MM.1S (cell line): ENCODE measurements at regions not wholly inside any gene's neighbourhood (a gene's known extent, or its start where the extent isn't known, plus 50 kb on each side); places are given as distances from the start of the nearest gene placed in this dataset.

Experiments used
- DNase-seq: peaks from one replicate; pipeline ENCODE4 v3.0.0-alpha.2; 2015
- H2AFZ ChIP-seq: fragments of 300-600 bp; sonication (generic); 2 replicates; pipeline ENCODE4 v1.6.0; 2016; ENCODE audit warnings: antibody characterized with exemption, low read length
- H3F3A ChIP-seq: fragments of 300-600 bp; sonication (generic); 2 replicates; pipeline ENCODE4 v1.6.1; 2016; ENCODE audit warnings: mild to moderate bottlenecking, antibody characterized with exemption, low read length, moderate library complexity, mixed read lengths; ENCODE audit not compliant: insufficient read depth
- H3K27ac ChIP-seq: fragments of 300-600 bp; sonication (generic); 2 replicates; pipeline ENCODE4 v1.5.1; 2016; ENCODE audit warnings: mild to moderate bottlenecking, low read length
- H3K27me3 ChIP-seq: fragments of 300-600 bp; sonication (generic); replicated peaks from 2 replicates; pipeline ENCODE4 v1.6.0; 2016; ENCODE audit warnings: low read length; ENCODE audit not compliant: insufficient read depth
- H3K36me3 ChIP-seq: fragments of 300-600 bp; sonication (generic); replicated peaks from 2 replicates; pipeline ENCODE4 v1.6.1; 2016; ENCODE audit warnings: mild to moderate bottlenecking, low read length, mixed read lengths; ENCODE audit not compliant: insufficient read depth
- H3K4me1 ChIP-seq: fragments of 300-600 bp; sonication (generic); 2 replicates; pipeline ENCODE4 v1.6.1; 2016; ENCODE audit warnings: low read length, mixed read lengths
- H3K4me2 ChIP-seq: fragments of 300-600 bp; sonication (generic); 2 replicates; pipeline ENCODE4 v1.6.0; 2016; ENCODE audit warnings: low read depth, low read length
- H3K4me3 ChIP-seq: fragments of 300-600 bp; sonication (generic); 2 replicates; pipeline ENCODE4 v1.5.1; 2016; ENCODE audit warnings: low read length, mixed read lengths
- H3K79me2 ChIP-seq: fragments of 300-600 bp; sonication (generic); 2 replicates; pipeline ENCODE4 v1.6.1; 2016; ENCODE audit warnings: mixed run types, low read length, mixed read lengths
- H3K9ac ChIP-seq: fragments of 300-600 bp; sonication (generic); 2 replicates; pipeline ENCODE4 v1.6.1; 2016; ENCODE audit warnings: low read length, mixed read lengths
- H3K9me2 ChIP-seq: fragments of 300-600 bp; sonication (generic); replicated peaks from 2 replicates; pipeline ENCODE4 v1.6.1; 2016; ENCODE audit warnings: mild to moderate bottlenecking, low read length, mixed read lengths; ENCODE audit not compliant: insufficient read depth
- H3K9me3 ChIP-seq: fragments of 300-600 bp; sonication (generic); replicated peaks from 2 replicates; pipeline ENCODE4 v1.6.1; 2016; ENCODE audit warnings: mild to moderate bottlenecking, low read length, mixed read lengths; ENCODE audit not compliant: insufficient read depth
- H4K20me1 ChIP-seq: fragments of 300-600 bp; sonication (generic); 2 replicates; pipeline ENCODE4 v1.6.1; 2016; ENCODE audit warnings: mild to moderate bottlenecking, low read length, moderate library complexity, mixed read lengths; ENCODE audit not compliant: insufficient read depth
- EZH2 ChIP-seq: fragments of 300-600 bp; sonication (generic); optimal IDR thresholded peaks from 2 replicates; pipeline ENCODE3; 2017; ENCODE audit warnings: low read depth, mild to moderate bottlenecking, antibody characterized with exemption, low read length, mixed read lengths
- EZH2phosphoT487 ChIP-seq: fragments of 300-600 bp; sonication (generic); IDR thresholded peaks from 2 replicates; pipeline ENCODE4 v1.6.1; 2018; ENCODE audit warnings: antibody characterized with exemption, low read length
- TF ChIP-seq, protein P1 (sequence below): fragments of 300-600 bp; sonication (generic); IDR thresholded peaks from 2 replicates; pipeline ENCODE4 v1.5.1; 2016; ENCODE audit warnings: antibody characterized with exemption, low read length, mixed read lengths

DNA sequence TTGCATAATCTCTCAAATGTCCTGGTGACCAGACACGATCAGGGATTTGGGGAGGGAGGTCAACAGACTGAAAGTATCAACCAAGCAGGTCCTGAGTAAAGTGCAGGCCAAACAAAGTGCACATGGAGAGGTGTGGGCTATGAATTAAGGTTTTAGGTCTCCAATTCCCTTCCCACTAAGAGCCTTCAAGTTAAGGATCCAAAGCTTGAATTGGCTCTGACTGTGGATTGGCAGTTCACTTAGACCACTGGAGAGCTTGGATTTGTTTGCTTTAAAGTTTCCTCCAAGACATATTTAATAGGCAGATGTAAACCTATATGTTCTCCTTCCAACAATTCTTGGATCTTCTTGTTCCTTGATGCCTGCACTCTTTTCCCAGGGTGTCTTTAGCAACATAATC is 129.6 kb upstream of the IGF1 start:
- H3K9ac ChIP-seq = no peak overlapping the region
- no peak overlapping the region for H3K4me3 ChIP-seq
- DNase-seq = no peak
- H3K79me2 ChIP-seq = no peaks in the 10 kb centered on the region
- no peak overlapping the region for H2AFZ ChIP-seq
- TF ChIP-seq, protein P1, sequence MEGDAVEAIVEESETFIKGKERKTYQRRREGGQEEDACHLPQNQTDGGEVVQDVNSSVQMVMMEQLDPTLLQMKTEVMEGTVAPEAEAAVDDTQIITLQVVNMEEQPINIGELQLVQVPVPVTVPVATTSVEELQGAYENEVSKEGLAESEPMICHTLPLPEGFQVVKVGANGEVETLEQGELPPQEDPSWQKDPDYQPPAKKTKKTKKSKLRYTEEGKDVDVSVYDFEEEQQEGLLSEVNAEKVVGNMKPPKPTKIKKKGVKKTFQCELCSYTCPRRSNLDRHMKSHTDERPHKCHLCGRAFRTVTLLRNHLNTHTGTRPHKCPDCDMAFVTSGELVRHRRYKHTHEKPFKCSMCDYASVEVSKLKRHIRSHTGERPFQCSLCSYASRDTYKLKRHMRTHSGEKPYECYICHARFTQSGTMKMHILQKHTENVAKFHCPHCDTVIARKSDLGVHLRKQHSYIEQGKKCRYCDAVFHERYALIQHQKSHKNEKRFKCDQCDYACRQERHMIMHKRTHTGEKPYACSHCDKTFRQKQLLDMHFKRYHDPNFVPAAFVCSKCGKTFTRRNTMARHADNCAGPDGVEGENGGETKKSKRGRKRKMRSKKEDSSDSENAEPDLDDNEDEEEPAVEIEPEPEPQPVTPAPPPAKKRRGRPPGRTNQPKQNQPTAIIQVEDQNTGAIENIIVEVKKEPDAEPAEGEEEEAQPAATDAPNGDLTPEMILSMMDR = no peak
- TF ChIP-seq EZH2 = no peak
- TF ChIP-seq EZH2phosphoT487 = no peak
- H3K9me2 ChIP-seq = no peaks in the 10 kb centered on the region
- no peaks in the 10 kb centered on the region for H3K4me1 ChIP-seq
- H3K9me3 ChIP-seq = no peaks in the 10 kb centered on the region
- no peak overlapping the region for H3K4me2 ChIP-seq
- no peaks in the 10 kb centered on the region for H4K20me1 ChIP-seq
- no peaks in the 10 kb centered on the region for H3K27me3 ChIP-seq
- H3K27ac ChIP-seq = no peak overlapping the region
- no peaks in the 10 kb centered on the region for H3F3A ChIP-seq
- H3K36me3 ChIP-seq = no peaks in the 10 kb centered on the region

DNA sequence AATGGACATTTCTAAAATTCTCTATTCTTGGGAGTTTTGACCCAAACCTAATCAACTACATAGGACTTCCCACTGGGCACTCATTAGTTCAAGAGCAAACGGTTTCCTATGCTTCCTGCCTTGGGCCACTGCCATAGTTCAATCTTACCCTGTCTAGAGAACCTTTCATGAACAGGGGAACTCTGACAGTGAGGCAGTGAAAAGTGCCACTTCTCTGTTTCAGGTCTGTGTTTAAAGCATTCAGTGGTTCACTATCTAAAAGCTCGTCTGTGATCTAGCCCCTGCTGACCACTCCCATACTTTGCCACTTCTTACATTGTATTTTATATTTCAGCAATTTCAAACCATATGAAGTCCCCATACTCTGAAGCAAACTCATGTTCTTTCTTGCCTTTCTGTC is 122.7 kb upstream of the IGF1 start:
- Histone ChIP-seq H4K20me1 (no peaks in the 10 kb centered on the region), H3K27me3 (no peaks in the 10 kb centered on the region), H3K4me3 (no peak overlapping the region), H3K9me2 (no peaks in the 10 kb centered on the region), H3K9ac (no peak overlapping the region), H3K27ac (no peak overlapping the region), H3K4me2 (no peak overlapping the region), H3K79me2 (no peaks in the 10 kb centered on the region), H2AFZ (no peak overlapping the region), H3K9me3 (no peaks in the 10 kb centered on the region), H3F3A (no peaks in the 10 kb centered on the region), H3K36me3 (no peaks in the 10 kb centered on the region), H3K4me1 (no peaks in the 10 kb centered on the region)
- TF ChIP-seq EZH2 (no peak), EZH2phosphoT487 (no peak)
- TF ChIP-seq, protein P1 = no peak
- DNase-seq = no peak

DNA sequence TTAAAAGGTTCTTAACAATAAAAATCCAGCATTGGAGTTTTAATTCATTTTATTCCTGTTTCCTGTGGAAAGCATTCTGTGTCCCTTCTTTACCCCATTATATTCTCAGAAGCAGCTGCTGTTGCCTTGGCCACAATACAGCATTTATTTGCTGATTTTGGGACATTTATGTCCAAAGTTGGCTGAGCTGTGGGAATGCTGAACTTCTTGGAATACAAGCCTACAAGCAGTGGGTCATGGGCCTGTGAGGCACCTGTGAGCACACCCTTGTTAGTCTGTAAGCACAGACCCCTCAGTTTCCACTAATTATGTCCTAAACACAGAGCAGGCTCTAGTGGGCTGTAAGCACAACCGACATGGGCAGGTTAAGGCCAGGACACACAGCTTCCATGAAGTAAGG is 122.2 kb upstream of the IGF1 start:
- no peaks in the 10 kb centered on the region for H3K9me2 ChIP-seq
- H3K4me1 ChIP-seq = no peaks in the 10 kb centered on the region
- no peaks in the 10 kb centered on the region for H3K79me2 ChIP-seq
- no peaks in the 10 kb centered on the region for H3K27me3 ChIP-seq
- H3K36me3 ChIP-seq = no peaks in the 10 kb centered on the region
- no peak overlapping the region for H2AFZ ChIP-seq
- no peak overlapping the region for H3K4me2 ChIP-seq
- no peaks in the 10 kb centered on the region for H3F3A ChIP-seq
- TF ChIP-seq, protein P1 = no peak
- TF ChIP-seq EZH2 (no peak), EZH2phosphoT487 (no peak)
- no peak overlapping the region for H3K4me3 ChIP-seq
- H4K20me1 ChIP-seq = no peaks in the 10 kb centered on the region
- H3K9me3 ChIP-seq = no peaks in the 10 kb centered on the region
- no peak overlapping the region for H3K27ac ChIP-seq
- no peak for DNase-seq
- H3K9ac ChIP-seq = no peak overlapping the region

DNA sequence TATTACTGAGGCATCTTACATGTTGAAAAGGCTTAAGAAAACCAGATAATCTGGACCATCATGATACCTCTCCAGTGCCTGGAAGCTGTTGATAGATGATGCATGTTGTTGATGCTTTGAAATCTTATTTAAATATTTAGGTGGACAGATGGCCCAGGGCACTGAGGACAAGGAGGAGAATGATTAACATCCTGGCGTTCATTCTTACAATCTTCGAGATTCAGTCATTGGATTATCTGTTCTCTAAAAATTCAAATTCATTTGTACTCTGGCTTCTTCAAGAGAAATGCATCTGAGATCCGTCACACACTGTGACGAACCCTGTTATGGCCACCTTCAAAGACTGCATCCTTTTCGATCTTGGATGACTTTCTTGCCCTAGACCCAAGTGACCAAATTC is 121.3 kb upstream of the IGF1 start:
- no peak overlapping the region for H3K4me2 ChIP-seq
- no peak overlapping the region for H2AFZ ChIP-seq
- H3K9me2 ChIP-seq = no peaks in the 10 kb centered on the region
- no peak for TF ChIP-seq EZH2phosphoT487
- H3K27ac ChIP-seq = no peak overlapping the region
- H3K9ac ChIP-seq = no peak overlapping the region
- no peaks in the 10 kb centered on the region for H3K9me3 ChIP-seq
- H3K4me3 ChIP-seq = no peak overlapping the region
- H3K79me2 ChIP-seq = no peaks in the 10 kb centered on the region
- H3K27me3 ChIP-seq = no peaks in the 10 kb centered on the region
- no peaks in the 10 kb centered on the region for H3F3A ChIP-seq
- DNase-seq = no peak
- no peaks in the 10 kb centered on the region for H3K36me3 ChIP-seq
- H4K20me1 ChIP-seq = no peaks in the 10 kb centered on the region
- no peaks in the 10 kb centered on the region for H3K4me1 ChIP-seq
